ENCODE measurements at regions not wholly inside any gene's neighbourhood (a gene's known extent, or its start where the extent isn't known, plus 50 kb on each side); places are given as distances from the start of the nearest gene placed in this dataset.

DNA sequence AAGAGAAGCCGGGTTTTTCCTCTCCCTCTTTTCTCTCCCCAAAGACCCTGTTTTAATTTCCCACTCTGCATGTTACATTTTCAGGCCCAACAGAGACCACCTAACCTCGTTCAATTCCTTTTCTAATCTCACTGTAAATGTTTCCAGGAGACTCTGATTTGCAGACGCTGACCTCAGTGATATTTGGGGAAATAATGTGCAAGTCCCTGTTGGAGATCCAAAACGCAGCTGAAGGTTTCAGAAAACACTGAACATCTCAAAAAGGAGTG, 386.6 kb downstream of the NPIPA8 start:
- no peak for DNase-seq
- no peak overlapping the region for H3K27ac ChIP-seq (ENCODE audit: low read length)
- no peaks in the 10 kb centered on the region for H3K4me1 ChIP-seq (ENCODE audit: control insufficient read depth, insufficient read depth, low read length)
- H3K27me3 ChIP-seq (ENCODE audit: control insufficient read depth, insufficient read depth) = no peaks in the 10 kb centered on the region
- intact Hi-C loops (cut with DNase I) = no loop called here
- H3K4me3 ChIP-seq (ENCODE audit: low read length) = no peak overlapping the region
- ATAC-seq = no peak
- WGBS = 11% methylated on average over 4 of the region's 4 CpGs
- H3K9me3 ChIP-seq (ENCODE audit: control insufficient read depth, low read length) = no peaks in the 10 kb centered on the region

DNA sequence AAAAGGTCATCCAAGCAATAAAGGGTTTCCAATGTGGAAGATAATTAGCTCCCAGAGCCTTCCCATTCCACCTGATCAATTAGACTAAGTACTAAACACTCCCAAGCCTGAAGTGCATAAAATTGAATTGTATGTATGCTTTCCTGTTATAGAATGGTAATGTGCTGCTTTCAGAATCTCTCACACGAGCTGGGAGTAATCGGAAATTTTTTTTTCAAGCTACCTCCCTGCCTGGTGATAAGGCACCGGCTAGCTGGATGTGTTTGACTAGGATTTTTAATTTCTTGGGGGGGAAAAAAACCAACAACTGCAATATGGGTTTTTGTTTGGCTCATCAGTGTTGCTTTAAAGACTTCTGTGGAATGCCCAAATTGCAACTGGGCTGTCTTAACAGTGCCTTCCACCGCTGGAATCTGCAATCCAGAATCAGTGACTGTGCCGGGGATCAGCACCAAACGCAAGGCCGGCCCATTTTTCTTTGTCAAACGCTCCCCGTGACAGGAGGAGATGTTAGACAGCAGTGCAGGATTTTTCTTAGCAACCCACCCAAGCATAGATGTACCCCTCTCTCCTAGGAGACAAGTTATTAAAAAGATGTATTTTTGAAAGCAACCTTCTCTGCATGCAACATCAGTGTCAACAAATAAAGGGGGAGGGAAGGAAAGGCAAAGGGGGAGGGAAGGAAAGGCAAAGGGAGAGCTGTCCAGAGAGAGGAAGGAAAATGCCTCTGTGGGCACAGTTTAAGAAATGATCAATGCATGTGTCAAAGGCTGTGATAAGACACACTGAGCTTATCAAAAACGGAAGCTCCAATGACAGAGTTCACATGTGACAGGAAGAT, 387.2 kb downstream of the NPIPA8 start:
- no peak for ATAC-seq
- H3K9me3 ChIP-seq (ENCODE audit: control insufficient read depth, low read length) = no peaks in the 10 kb centered on the region
- WGBS = 10% methylated on average over 10 of the region's 10 CpGs
- H3K4me1 ChIP-seq (ENCODE audit: control insufficient read depth, insufficient read depth, low read length) = no peaks in the 10 kb centered on the region
- intact Hi-C loops (cut with DNase I) = no loop called here
- H3K27ac ChIP-seq (ENCODE audit: low read length) = no peak overlapping the region
- no peaks in the 10 kb centered on the region for H3K27me3 ChIP-seq (ENCODE audit: control insufficient read depth, insufficient read depth)
- H3K4me3 ChIP-seq (ENCODE audit: low read length) = no peak overlapping the region
- no peak for DNase-seq

DNA sequence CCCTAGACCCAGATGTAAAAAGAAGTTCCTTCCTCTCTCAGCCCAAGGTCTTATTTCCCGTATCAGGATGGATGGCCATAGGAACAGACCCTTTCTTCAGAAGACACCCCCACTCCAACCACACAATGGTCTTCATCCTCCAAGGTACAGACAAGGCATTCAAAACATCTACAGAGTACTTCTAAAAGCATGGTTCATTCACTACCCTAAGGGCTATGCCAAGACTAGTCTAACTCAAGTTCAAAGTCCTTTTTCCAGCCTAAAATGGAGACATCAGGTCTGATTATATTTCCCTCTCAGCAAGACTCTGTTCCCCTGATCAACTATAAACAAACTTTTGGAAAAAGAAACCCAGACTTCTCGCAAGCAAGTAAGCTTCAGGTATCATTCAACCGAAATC, 388.9 kb downstream of the NPIPA8 start:
- intact Hi-C loops (cut with DNase I) = no loop called here
- H3K9me3 ChIP-seq (ENCODE audit: control insufficient read depth, low read length) = no peaks in the 10 kb centered on the region
- no peak for DNase-seq
- ATAC-seq = no peak
- H3K27ac ChIP-seq (ENCODE audit: low read length) = no peak overlapping the region
- H3K4me3 ChIP-seq (ENCODE audit: low read length) = no peak overlapping the region
- no peaks in the 10 kb centered on the region for H3K4me1 ChIP-seq (ENCODE audit: control insufficient read depth, insufficient read depth, low read length)
- no peaks in the 10 kb centered on the region for H3K27me3 ChIP-seq (ENCODE audit: control insufficient read depth, insufficient read depth)
- 89% methylated on average over 3 of the region's 3 CpGs for WGBS

DNA sequence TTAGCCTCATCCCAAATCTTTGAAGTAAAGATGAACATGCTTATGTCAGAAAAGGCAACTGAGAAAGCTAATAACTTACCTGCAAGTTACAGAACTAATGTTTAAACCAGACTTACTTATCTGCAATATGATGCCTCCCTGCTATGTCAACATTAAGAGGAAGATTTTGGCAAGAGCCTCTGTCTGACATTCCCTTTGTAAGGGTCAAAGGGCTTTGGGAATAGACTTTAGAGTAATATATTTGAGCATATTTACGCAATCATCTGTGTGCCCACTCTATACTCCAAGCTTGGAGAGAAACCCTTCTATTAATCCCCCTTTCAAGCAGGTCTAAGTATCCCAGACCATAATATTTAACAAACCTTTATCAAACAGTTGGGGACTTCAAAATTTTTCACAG, 389.4 kb downstream of the NPIPA8 start:
- Histone ChIP-seq H3K27ac (ENCODE audit: low read length) (no peak overlapping the region), H3K27me3 (ENCODE audit: control insufficient read depth, insufficient read depth) (no peaks in the 10 kb centered on the region), H3K4me3 (ENCODE audit: low read length) (no peak overlapping the region), H3K9me3 (ENCODE audit: control insufficient read depth, low read length) (no peaks in the 10 kb centered on the region), H3K4me1 (ENCODE audit: control insufficient read depth, insufficient read depth, low read length) (no peaks in the 10 kb centered on the region)
- ATAC-seq (no peak), DNase-seq (no peak)
- intact Hi-C loops (cut with DNase I) = no loop called here
- WGBS = 89% methylated on average over 1 of the region's 1 CpG

DNA sequence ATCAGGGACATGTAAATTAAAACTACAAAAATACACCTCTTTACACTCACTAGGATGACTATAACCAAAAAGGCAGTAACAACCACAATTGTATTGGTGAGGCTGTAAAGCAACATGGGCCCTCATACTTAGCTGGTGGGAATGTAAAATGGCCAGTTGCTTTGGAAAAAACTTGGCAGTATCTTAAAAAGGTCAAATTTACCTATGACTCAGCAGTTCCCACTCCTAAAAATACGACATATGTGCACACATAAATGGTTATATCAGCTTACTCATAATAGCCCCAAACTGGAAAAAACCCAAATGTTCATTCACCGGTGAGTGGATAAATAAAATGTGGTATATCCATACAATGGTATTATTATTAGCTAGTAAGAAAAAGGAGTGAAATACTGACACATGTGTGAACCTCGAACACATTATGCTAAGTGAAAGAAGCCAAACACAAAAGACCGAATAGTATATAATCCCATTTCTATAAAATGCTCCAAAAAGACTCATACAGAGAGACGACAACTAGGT, 391.4 kb downstream of the NPIPA8 start:
- Histone ChIP-seq H3K4me1 (ENCODE audit: control insufficient read depth, insufficient read depth, low read length) (no peaks in the 10 kb centered on the region), H3K27me3 (ENCODE audit: control insufficient read depth, insufficient read depth) (no peaks in the 10 kb centered on the region), H3K9me3 (ENCODE audit: control insufficient read depth, low read length) (no peaks in the 10 kb centered on the region), H3K4me3 (ENCODE audit: low read length) (no peak overlapping the region), H3K27ac (ENCODE audit: low read length) (no peak overlapping the region)
- intact Hi-C loops (cut with DNase I) = no loop called here
- ATAC-seq (no peak), DNase-seq (no peak)
- 82% methylated on average over 5 of the region's 5 CpGs for WGBS

DNA sequence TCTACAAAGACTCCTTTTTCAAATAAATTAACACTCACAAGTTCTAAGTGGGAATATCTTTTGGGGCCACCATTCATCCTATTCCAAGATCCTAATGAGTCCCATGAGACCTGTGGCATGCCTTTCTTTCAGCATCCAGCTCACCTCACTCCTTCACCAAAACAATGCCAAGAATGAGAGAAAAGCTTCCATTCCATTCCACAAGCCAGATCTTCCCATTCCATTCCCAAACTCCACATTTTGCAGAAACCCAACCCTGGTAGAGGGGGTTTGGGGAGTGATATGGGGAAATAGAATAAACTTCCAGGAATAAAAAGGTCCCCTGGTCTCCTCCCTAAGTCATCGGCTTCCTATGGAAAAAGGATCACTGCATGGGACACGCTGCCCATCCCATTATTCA, 392.2 kb downstream of the NPIPA8 start:
- ATAC-seq (no peak), DNase-seq (no peak)
- Histone ChIP-seq H3K27me3 (ENCODE audit: control insufficient read depth, insufficient read depth) (no peaks in the 10 kb centered on the region), H3K4me1 (ENCODE audit: control insufficient read depth, insufficient read depth, low read length) (no peaks in the 10 kb centered on the region), H3K9me3 (ENCODE audit: control insufficient read depth, low read length) (no peaks in the 10 kb centered on the region), H3K4me3 (ENCODE audit: low read length) (no peak overlapping the region), H3K27ac (ENCODE audit: low read length) (no peak overlapping the region)
- 81% methylated on average over 2 of the region's 2 CpGs for whole genome bisulfite sequencing
- intact Hi-C loops (cut with DNase I) = no loop called here

DNA sequence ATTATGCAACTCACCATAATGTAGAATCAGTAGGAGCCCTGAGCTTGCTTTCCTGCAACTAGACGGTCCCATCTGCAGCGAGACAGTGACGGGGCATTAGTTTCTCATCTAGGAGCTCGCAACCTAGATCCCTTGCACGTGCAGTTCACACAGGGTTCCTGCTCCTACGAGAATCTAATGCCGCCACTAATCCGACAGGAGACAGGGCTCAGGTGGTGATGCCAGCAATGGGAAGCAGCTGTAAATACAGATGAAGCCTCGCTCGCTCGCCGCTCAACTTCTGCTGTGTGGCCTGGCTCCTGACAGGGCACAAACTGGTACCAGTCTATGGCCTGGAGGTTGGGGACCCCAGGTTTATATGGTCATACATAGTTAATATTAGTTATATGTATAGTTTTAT, 394.5 kb downstream of the NPIPA8 start:
- H3K9me3 ChIP-seq (ENCODE audit: control insufficient read depth, low read length) = no peaks in the 10 kb centered on the region
- H3K27me3 ChIP-seq (ENCODE audit: control insufficient read depth, insufficient read depth) = no peaks in the 10 kb centered on the region
- ATAC-seq = no peak
- no peak for DNase-seq
- H3K4me3 ChIP-seq (ENCODE audit: low read length) = no peak overlapping the region
- WGBS = 87% methylated on average over 12 of the region's 12 CpGs
- intact Hi-C loops (cut with DNase I) = no loop called here
- H3K27ac ChIP-seq (ENCODE audit: low read length) = no peak overlapping the region
- no peaks in the 10 kb centered on the region for H3K4me1 ChIP-seq (ENCODE audit: control insufficient read depth, insufficient read depth, low read length)

DNA sequence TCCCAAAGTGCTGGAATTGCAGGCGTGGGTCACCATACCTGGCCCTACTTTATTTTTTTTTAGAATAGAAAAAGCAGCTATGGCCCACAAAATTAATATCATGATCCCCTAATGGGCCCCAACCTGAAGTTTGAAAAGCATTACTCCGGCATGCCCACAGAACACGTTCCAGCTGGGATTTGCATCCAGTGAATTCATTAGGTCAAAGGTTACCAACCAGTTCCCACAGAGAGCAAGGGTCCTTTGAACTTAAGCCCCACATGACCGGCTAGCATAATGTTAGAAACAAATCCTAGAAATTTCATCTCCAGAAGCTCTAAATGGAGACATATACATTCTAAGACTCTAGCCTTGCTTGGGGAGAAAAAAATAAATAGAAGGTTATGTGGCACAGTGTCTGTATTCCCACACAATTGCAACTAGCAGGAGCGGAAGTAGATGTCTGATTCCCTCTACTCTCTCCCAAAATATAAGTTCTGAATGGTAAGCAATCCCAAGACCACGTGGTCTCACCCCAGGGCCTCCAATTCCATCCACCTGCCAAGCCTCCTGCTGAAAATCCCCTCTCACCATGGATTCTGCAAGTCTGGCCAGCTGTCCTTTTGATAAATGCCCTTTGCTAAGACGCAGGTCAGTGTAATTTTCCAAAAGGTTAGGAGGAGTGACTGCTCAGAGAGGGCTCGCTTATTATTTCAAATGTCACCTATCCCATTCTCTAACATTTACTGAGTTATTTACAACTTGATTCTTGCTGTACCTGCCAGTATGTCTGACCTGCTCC, 395.8 kb downstream of the NPIPA8 start:
- Histone ChIP-seq H3K4me1 (ENCODE audit: control insufficient read depth, insufficient read depth, low read length) (no peaks in the 10 kb centered on the region), H3K27ac (ENCODE audit: low read length) (no peak overlapping the region), H3K9me3 (ENCODE audit: control insufficient read depth, low read length) (no peaks in the 10 kb centered on the region), H3K4me3 (ENCODE audit: low read length) (no peak overlapping the region), H3K27me3 (ENCODE audit: control insufficient read depth, insufficient read depth) (no peaks in the 10 kb centered on the region)
- intact Hi-C loops (cut with DNase I) = no loop called here
- 60% methylated on average over 8 of the region's 8 CpGs for WGBS
- ATAC-seq (no peak), DNase-seq (no peak)

DNA sequence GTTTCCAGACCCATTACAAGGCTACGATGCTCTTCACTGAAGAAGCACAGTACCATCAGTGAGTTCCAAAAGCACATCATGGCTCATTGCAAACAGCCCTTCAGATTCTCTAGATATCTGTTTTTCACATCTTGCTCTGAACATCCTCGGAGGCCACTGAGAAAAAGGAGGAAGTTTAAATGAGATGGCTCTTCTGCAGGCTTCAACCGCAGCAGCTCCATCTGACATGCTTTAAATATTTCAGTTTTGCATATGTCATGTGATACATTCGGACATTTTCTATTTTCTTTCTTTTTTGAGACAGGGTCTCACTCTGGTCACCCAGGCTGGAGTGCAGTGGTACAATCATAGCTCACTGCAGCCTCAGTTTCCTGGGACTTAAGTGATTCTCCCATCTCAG, 396.8 kb downstream of the NPIPA8 start:
- no peak overlapping the region for H3K4me3 ChIP-seq (ENCODE audit: low read length)
- H3K27ac ChIP-seq (ENCODE audit: low read length) = no peak overlapping the region
- no peaks in the 10 kb centered on the region for H3K27me3 ChIP-seq (ENCODE audit: control insufficient read depth, insufficient read depth)
- H3K4me1 ChIP-seq (ENCODE audit: control insufficient read depth, insufficient read depth, low read length) = no peaks in the 10 kb centered on the region
- 72% methylated on average over 4 of the region's 4 CpGs for WGBS
- intact Hi-C loops (cut with DNase I) = no loop called here
- no peaks in the 10 kb centered on the region for H3K9me3 ChIP-seq (ENCODE audit: control insufficient read depth, low read length)
- no peak for DNase-seq
- ATAC-seq = no peak

DNA sequence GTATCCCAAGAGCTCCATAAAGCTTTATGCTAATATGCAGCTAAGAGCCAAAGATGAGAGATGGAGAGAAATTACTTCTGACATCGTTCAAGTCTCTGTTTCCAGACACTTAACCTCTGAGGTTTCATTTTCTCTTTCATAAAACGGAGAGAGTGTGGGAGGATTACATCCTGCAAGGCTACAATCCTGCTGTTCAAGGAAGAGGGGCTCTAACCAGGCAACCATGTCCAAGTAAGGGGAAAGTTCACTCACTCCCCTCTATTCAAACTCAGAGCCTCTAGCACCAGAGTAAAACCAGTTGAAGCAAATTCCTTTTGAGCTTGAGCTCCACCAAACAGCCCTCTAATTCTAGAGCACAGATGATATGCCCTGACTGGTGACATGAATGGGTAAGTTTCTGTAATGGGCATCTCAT, 397.4 kb downstream of the NPIPA8 start:
- DNase-seq (no peak), ATAC-seq (no peak)
- Histone ChIP-seq H3K27ac (ENCODE audit: low read length) (no peak overlapping the region), H3K4me1 (ENCODE audit: control insufficient read depth, insufficient read depth, low read length) (no peaks in the 10 kb centered on the region), H3K4me3 (ENCODE audit: low read length) (no peak overlapping the region), H3K9me3 (ENCODE audit: control insufficient read depth, low read length) (no peaks in the 10 kb centered on the region), H3K27me3 (ENCODE audit: control insufficient read depth, insufficient read depth) (no peaks in the 10 kb centered on the region)
- intact Hi-C loops (cut with DNase I) = no loop called here
- 30% methylated on average over 2 of the region's 2 CpGs for WGBS

DNA sequence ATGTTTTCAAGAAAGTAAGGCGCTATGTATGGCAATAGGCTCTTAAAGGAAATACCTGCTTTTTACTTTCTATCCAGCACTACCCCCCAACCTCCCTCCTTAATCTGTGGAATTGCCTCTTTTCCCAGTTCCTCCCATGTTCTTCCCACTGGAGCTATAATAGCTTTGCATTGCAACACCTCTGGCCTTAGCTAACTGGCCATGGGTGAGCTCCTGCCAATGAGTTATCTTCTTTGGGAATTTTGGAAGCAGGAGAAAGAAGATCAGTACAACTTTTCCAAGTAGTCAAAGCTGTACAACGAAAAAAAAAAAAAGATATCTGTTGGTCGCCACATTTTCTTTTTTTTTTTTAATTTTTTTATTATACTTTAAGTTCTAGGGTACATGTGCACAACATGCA, 398.0 kb downstream of the NPIPA8 start:
- intact Hi-C loops (cut with DNase I) = no loop called here

More for the DNA sequence above, 398.0 kb downstream of the NPIPA8 start:
- DNase-seq (no peak), ATAC-seq (no peak)
- Histone ChIP-seq H3K4me3 (ENCODE audit: low read length) (no peak overlapping the region), H3K9me3 (ENCODE audit: control insufficient read depth, low read length) (no peaks in the 10 kb centered on the region), H3K4me1 (ENCODE audit: control insufficient read depth, insufficient read depth, low read length) (no peaks in the 10 kb centered on the region), H3K27me3 (ENCODE audit: control insufficient read depth, insufficient read depth) (no peaks in the 10 kb centered on the region), H3K27ac (ENCODE audit: low read length) (no peak overlapping the region)
- WGBS = 69% methylated on average over 3 of the region's 3 CpGs
